ENCODE measurements at regions not wholly inside any gene's neighbourhood (a gene's known extent, or its start where the extent isn't known, plus 50 kb on each side); places are given as distances from the start of the nearest gene placed in this dataset.

GRCh38 chrY:7769790-7770375 lies 858.3 kb upstream of the AMELY start:
- no peaks in the 10 kb centered on the region for H3K9me3 ChIP-seq (ENCODE audit: control insufficient read depth in 1 of 2, insufficient read depth in 1 of 2, low read length in 2 of 2)
- no peaks in the 10 kb centered on the region for H3K4me1 ChIP-seq (ENCODE audit: insufficient read depth, low read length)
- ChIA-PET POLR2A (no interaction called here), CTCF (no interaction called here)
- no peak overlapping the region for H3K27ac ChIP-seq (ENCODE audit: low read depth in 1 of 2, low read length in 2 of 2)
- Mint-ChIP-seq H3K27me3 (no peaks in the 10 kb centered on the region), H3K27ac (no peak overlapping the region), H3K4me1 (ENCODE audit: low read depth) (no peaks in the 10 kb centered on the region), H3K4me3 (no peak overlapping the region), H3K36me3 (ENCODE audit: low read depth) (no peaks in the 10 kb centered on the region), H3K9me3 (no peaks in the 10 kb centered on the region)
- ATAC-seq (ENCODE audit: poor library complexity) (no peak), DNase-seq (no peak)
- H3K4me3 ChIP-seq (ENCODE audit: low read length), result no peak overlapping the region
- no peaks in the 10 kb centered on the region for H3K27me3 ChIP-seq (ENCODE audit: control insufficient read depth in 1 of 2, insufficient read depth in 2 of 2, low read length in 2 of 2)
- intact Hi-C loops (cut with DNase I, micrococcal nuclease), result no loop called here
- TF ChIP-seq, protein P1, sequence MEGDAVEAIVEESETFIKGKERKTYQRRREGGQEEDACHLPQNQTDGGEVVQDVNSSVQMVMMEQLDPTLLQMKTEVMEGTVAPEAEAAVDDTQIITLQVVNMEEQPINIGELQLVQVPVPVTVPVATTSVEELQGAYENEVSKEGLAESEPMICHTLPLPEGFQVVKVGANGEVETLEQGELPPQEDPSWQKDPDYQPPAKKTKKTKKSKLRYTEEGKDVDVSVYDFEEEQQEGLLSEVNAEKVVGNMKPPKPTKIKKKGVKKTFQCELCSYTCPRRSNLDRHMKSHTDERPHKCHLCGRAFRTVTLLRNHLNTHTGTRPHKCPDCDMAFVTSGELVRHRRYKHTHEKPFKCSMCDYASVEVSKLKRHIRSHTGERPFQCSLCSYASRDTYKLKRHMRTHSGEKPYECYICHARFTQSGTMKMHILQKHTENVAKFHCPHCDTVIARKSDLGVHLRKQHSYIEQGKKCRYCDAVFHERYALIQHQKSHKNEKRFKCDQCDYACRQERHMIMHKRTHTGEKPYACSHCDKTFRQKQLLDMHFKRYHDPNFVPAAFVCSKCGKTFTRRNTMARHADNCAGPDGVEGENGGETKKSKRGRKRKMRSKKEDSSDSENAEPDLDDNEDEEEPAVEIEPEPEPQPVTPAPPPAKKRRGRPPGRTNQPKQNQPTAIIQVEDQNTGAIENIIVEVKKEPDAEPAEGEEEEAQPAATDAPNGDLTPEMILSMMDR (IDR thresholded peaks at IDR 0.05), result no peak
- no peaks in the 10 kb centered on the region for H3K36me3 ChIP-seq (ENCODE audit: insufficient read depth, low read length)

GRCh38 chrY:7768901-7769300 lies 857.3 kb upstream of the AMELY start:
- Mint-ChIP-seq H3K27ac (no peak overlapping the region), H3K27me3 (no peaks in the 10 kb centered on the region), H3K4me1 (ENCODE audit: low read depth) (no peaks in the 10 kb centered on the region), H3K4me3 (no peak overlapping the region), H3K9me3 (no peaks in the 10 kb centered on the region), H3K36me3 (ENCODE audit: low read depth) (no peaks in the 10 kb centered on the region)
- intact Hi-C loops (cut with DNase I, micrococcal nuclease), result no loop called here
- TF ChIP-seq, protein P1 (IDR thresholded peaks at IDR 0.05), result no peak
- no peak overlapping the region for H3K4me3 ChIP-seq (ENCODE audit: low read length)
- ATAC-seq (ENCODE audit: poor library complexity) (no peak), DNase-seq (no peak)
- H3K27ac ChIP-seq (ENCODE audit: low read depth in 1 of 2, low read length in 2 of 2), result no peak overlapping the region
- ChIA-PET CTCF (no interaction called here), POLR2A (no interaction called here)
- H3K27me3 ChIP-seq (ENCODE audit: control insufficient read depth in 1 of 2, insufficient read depth in 2 of 2, low read length in 2 of 2), result no peaks in the 10 kb centered on the region
- no peaks in the 10 kb centered on the region for H3K36me3 ChIP-seq (ENCODE audit: insufficient read depth, low read length)
- H3K9me3 ChIP-seq (ENCODE audit: control insufficient read depth in 1 of 2, insufficient read depth in 1 of 2, low read length in 2 of 2), result no peaks in the 10 kb centered on the region
- H3K4me1 ChIP-seq (ENCODE audit: insufficient read depth, low read length), result no peaks in the 10 kb centered on the region

GRCh38 chrY:7753711-7754110 lies 842.2 kb upstream of the AMELY start:
- Histone ChIP-seq H3K27me3 (ENCODE audit: control insufficient read depth in 1 of 2, insufficient read depth in 2 of 2, low read length in 2 of 2) (no peaks in the 10 kb centered on the region), H3K27ac (ENCODE audit: low read depth in 1 of 2, low read length in 2 of 2) (no peak overlapping the region), H3K9me3 (ENCODE audit: control insufficient read depth in 1 of 2, insufficient read depth in 1 of 2, low read length in 2 of 2) (no peaks in the 10 kb centered on the region), H3K4me3 (ENCODE audit: low read length) (no peak overlapping the region), H3K36me3 (ENCODE audit: insufficient read depth, low read length) (no peaks in the 10 kb centered on the region), H3K4me1 (ENCODE audit: insufficient read depth, low read length) (no peaks in the 10 kb centered on the region)
- ChIA-PET POLR2A (no interaction called here), CTCF (no interaction called here)
- no peaks in the 10 kb centered on the region for H3K36me3 Mint-ChIP-seq (ENCODE audit: low read depth)
- H3K4me1 Mint-ChIP-seq (ENCODE audit: low read depth), result no peaks in the 10 kb centered on the region
- H3K27me3 Mint-ChIP-seq, result peaks cover 8% of the 10 kb centered on the region
- no peak overlapping the region for H3K27ac Mint-ChIP-seq
- ATAC-seq (ENCODE audit: poor library complexity), result no peak
- TF ChIP-seq, protein P1 (IDR thresholded peaks at IDR 0.05), result no peak
- no peak overlapping the region for H3K4me3 Mint-ChIP-seq
- intact Hi-C loops (cut with DNase I, micrococcal nuclease), result no loop called here
- H3K9me3 Mint-ChIP-seq, result no peaks in the 10 kb centered on the region
- DNase-seq, result no peak

Data from CD4-positive, alpha-beta T cell (primary cell).